GM13977 (cell line): ENCODE measurements at regions not wholly inside any gene's neighbourhood (a gene's known extent, or its start where the extent isn't known, plus 50 kb on each side); places are given as distances from the start of the nearest gene placed in this dataset.

Experiments
- DNase-seq: peaks from one replicate; pipeline ENCODE4 v3.0.0; 2012; ENCODE audit warnings: low spot score
- CTCF ChIP-seq: IDR thresholded peaks from 2 replicates; pipeline ENCODE4 v1.5.1; 2012; ENCODE audit warnings: mild to moderate bottlenecking, control low read depth; ENCODE audit not compliant: insufficient read depth; ENCODE audit errors: extremely low read depth, missing control alignments
- in situ Hi-C: fragments of 300-500 bp; cut with MboI; formaldehyde crosslinking; loops from one replicate; pipeline ENCODE4 v1.12.0; 2022; ENCODE audit warnings: low sequenced_read_pairs, low pct_unique_long_range_greater_than_20kb, mixed read lengths, inconsistent platforms; ENCODE audit not compliant: unreplicated experiment

- no peak for TF ChIP-seq CTCF
- in situ Hi-C loops = no loop called here
- DNase-seq = no peak
These were observed 102.0 kb upstream of the GADL1 start for GRCh38 chr3:30996467-30996866.

GRCh38 chr3:31002730-31003129 lies 108.3 kb upstream of the GADL1 start:
- no peak for TF ChIP-seq CTCF
- DNase-seq = no peak
- in situ Hi-C loops = no loop called here

GRCh38 chr3:31004025-31004678 lies 109.7 kb upstream of the GADL1 start:
- no peak for DNase-seq
- TF ChIP-seq CTCF = no peak
- in situ Hi-C loops = no loop called here

- in situ Hi-C loops = no loop called here
- no peak for DNase-seq
- no peak for TF ChIP-seq CTCF
These were observed 114.5 kb upstream of the GADL1 start for GRCh38 chr3:31008994-31009393.

- DNase-seq = no peak
- in situ Hi-C loops = no loop called here
- no peak for TF ChIP-seq CTCF
These were observed 115.4 kb upstream of the GADL1 start for GRCh38 chr3:31009881-31010280.

- in situ Hi-C loops = no loop called here
- DNase-seq = no peak
- no peak for TF ChIP-seq CTCF
These were observed 116.0 kb upstream of the GADL1 start for GRCh38 chr3:31010491-31010890.

GRCh38 chr3:31011380-31011779 lies 116.9 kb upstream of the GADL1 start:
- in situ Hi-C loops = no loop called here
- no peak for DNase-seq
- TF ChIP-seq CTCF = no peak
